ENCODE measurements at regions not wholly inside any gene's neighbourhood (a gene's known extent, or its start where the extent isn't known, plus 50 kb on each side); places are given as distances from the start of the nearest gene placed in this dataset.

GRCh38 chr7:12839508-12840153 lies 152.2 kb downstream of the ARL4A start:
- TF ChIP-seq CTCF (conservative IDR thresholded peaks at IDR 0.05) (no peak), EZH2 (IDR thresholded peaks at IDR 0.05; ENCODE audit: low read depth) (no peak)

Data from PC-9 (cell line).